ENCODE measurements at regions not wholly inside any gene's neighbourhood (a gene's known extent, or its start where the extent isn't known, plus 50 kb on each side); places are given as distances from the start of the nearest gene placed in this dataset.

DNA sequence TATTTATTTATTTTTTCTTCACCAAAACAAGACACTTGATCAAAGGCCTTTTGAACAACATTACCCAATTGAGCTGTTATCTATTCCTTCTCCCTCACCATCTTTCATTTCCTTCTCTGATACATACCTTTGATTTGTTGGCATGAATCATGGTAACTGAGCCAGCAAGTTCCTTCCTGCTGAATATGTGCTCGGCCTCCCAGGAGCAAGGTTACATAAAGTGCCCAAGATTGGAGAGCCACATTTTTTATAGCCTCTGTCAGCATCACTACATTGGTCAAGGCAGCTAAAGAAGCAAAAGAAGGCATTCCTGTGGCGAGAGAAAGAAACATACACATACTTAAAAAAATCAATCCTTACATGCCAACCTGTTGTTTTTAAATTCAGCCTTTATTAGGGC is 369.6 kb downstream of the CYLC2 start:
- TF ChIP-seq, protein P1, sequence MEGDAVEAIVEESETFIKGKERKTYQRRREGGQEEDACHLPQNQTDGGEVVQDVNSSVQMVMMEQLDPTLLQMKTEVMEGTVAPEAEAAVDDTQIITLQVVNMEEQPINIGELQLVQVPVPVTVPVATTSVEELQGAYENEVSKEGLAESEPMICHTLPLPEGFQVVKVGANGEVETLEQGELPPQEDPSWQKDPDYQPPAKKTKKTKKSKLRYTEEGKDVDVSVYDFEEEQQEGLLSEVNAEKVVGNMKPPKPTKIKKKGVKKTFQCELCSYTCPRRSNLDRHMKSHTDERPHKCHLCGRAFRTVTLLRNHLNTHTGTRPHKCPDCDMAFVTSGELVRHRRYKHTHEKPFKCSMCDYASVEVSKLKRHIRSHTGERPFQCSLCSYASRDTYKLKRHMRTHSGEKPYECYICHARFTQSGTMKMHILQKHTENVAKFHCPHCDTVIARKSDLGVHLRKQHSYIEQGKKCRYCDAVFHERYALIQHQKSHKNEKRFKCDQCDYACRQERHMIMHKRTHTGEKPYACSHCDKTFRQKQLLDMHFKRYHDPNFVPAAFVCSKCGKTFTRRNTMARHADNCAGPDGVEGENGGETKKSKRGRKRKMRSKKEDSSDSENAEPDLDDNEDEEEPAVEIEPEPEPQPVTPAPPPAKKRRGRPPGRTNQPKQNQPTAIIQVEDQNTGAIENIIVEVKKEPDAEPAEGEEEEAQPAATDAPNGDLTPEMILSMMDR (IDR thresholded peaks at IDR 0.05; ENCODE audit: insufficient read depth, low read length, poor library complexity, severe bottlenecking), result no peak
- DNase-seq (ENCODE audit: low read depth), result peak; percentile 94

DNA sequence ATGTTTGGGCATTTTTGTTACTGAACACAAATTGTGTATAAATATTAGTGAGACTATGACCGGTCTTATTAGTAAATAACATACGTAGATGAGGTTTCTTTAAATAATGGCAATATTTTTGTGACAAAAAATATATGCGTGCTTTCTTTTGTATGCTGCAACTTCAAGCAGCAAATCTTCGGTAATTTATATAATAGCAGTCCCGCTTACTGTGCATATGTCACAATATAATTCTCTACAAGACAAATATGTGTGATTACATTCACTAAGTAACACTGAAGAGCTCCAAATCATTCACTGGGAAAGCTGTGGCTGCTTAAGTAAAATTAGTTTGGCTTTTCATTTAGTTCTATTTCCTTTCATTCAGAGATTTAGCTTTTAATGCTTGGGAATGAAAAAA is 376.0 kb downstream of the CYLC2 start:
- no peaks in the 10 kb centered on the region for H3K27me3 ChIP-seq (ENCODE audit: control insufficient read depth, insufficient read depth, low read length)
- no peaks in the 10 kb centered on the region for H3K36me3 ChIP-seq (ENCODE audit: control insufficient read depth, insufficient read depth, low read length)
- TF ChIP-seq, protein P1 (IDR thresholded peaks at IDR 0.05; ENCODE audit: insufficient read depth, low read length, poor library complexity, severe bottlenecking), result no peak
- no peak overlapping the region for H3K4me3 ChIP-seq (ENCODE audit: low read depth, low read length)
- no peak for DNase-seq (ENCODE audit: low read depth)

More for the DNA sequence above, 369.6 kb downstream of the CYLC2 start:
- Histone ChIP-seq H3K36me3 (ENCODE audit: control insufficient read depth, insufficient read depth, low read length) (no peaks in the 10 kb centered on the region), H3K4me3 (ENCODE audit: low read depth, low read length) (no peak overlapping the region), H3K27me3 (ENCODE audit: control insufficient read depth, insufficient read depth, low read length) (no peaks in the 10 kb centered on the region)

- no peaks in the 10 kb centered on the region for H3K27me3 ChIP-seq (ENCODE audit: control insufficient read depth, insufficient read depth, low read length)
- no peak for DNase-seq (ENCODE audit: low read depth)
- no peaks in the 10 kb centered on the region for H3K36me3 ChIP-seq (ENCODE audit: control insufficient read depth, insufficient read depth, low read length)
- TF ChIP-seq, protein P1 (IDR thresholded peaks at IDR 0.05; ENCODE audit: insufficient read depth, low read length, poor library complexity, severe bottlenecking), result no peak
- no peak overlapping the region for H3K4me3 ChIP-seq (ENCODE audit: low read depth, low read length)
These were observed 377.7 kb downstream of the CYLC2 start for GRCh38 chr9:103372828-103373227.

- TF ChIP-seq, protein P1 (IDR thresholded peaks at IDR 0.05; ENCODE audit: insufficient read depth, low read length, poor library complexity, severe bottlenecking), result no peak
These were observed 382.5 kb downstream of the CYLC2 start for GRCh38 chr9:103377667-103378066.

GRCh38 chr9:103397868-103398600 is 402.9 kb downstream of the CYLC2 start:
- TF ChIP-seq, protein P1 (IDR thresholded peaks at IDR 0.05; ENCODE audit: insufficient read depth, low read length, poor library complexity, severe bottlenecking), result peak; percentile 67
- H3K4me3 ChIP-seq (ENCODE audit: low read depth, low read length), result no peak overlapping the region
- peak; percentile 53 for DNase-seq (ENCODE audit: low read depth)
- H3K27me3 ChIP-seq (ENCODE audit: control insufficient read depth, insufficient read depth, low read length), result no peaks in the 10 kb centered on the region
- no peaks in the 10 kb centered on the region for H3K36me3 ChIP-seq (ENCODE audit: control insufficient read depth, insufficient read depth, low read length)

More at GRCh38 chr9:103377667-103378066, 382.5 kb downstream of the CYLC2 start:
- H3K27me3 ChIP-seq (ENCODE audit: control insufficient read depth, insufficient read depth, low read length), result no peaks in the 10 kb centered on the region
- no peak for DNase-seq (ENCODE audit: low read depth)
- no peaks in the 10 kb centered on the region for H3K36me3 ChIP-seq (ENCODE audit: control insufficient read depth, insufficient read depth, low read length)
- H3K4me3 ChIP-seq (ENCODE audit: low read depth, low read length), result no peak overlapping the region

DNA sequence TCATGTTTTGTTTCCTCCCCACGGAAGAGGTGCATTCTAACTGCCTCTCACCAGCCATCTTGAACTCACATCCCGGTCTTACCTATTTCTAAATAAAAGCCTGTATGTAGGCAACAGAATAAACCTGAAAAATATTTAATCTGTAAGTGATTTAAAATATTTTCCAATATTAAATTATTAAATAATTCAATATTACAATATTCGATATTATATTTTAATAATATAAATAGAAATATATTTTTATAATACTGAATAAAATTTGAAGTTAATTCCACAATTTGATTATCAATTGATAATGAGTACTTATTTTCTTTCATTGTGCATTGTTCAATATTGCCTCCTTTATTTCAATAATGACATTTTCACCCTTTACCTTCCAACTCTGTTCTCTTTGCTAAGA is 404.4 kb downstream of the CYLC2 start:
- no peak for DNase-seq (ENCODE audit: low read depth)
- TF ChIP-seq, protein P1 (IDR thresholded peaks at IDR 0.05; ENCODE audit: insufficient read depth, low read length, poor library complexity, severe bottlenecking), result no peak

More for the DNA sequence above, 404.4 kb downstream of the CYLC2 start:
- H3K4me3 ChIP-seq (ENCODE audit: low read depth, low read length), result no peak overlapping the region
- H3K27me3 ChIP-seq (ENCODE audit: control insufficient read depth, insufficient read depth, low read length), result no peaks in the 10 kb centered on the region
- no peaks in the 10 kb centered on the region for H3K36me3 ChIP-seq (ENCODE audit: control insufficient read depth, insufficient read depth, low read length)

Data from kidney epithelial cell (primary cell).